SIG-M5 treated with dmso at 0.1 percent for 504 hours (cell line): ENCODE measurements at regions not wholly inside any gene's neighbourhood (a gene's known extent, or its start where the extent isn't known, plus 50 kb on each side); places are given as distances from the start of the nearest gene placed in this dataset.
"Not testable (repeated sequence)": the region's sequence is repeated elsewhere in the genome, so short reads cannot be mapped to it uniquely, and the experiment has no call there.

Experiments used
- DNase-seq: peaks from one replicate; lab custom pipeline; 2025; ENCODE audit not compliant: unreplicated experiment; lab: John Stamatoyannopoulos, UW

GRCh38 chr3:104920512-104920911 lies 446.2 kb upstream of the ALCAM start:
- DNase-seq = no peak

GRCh38 chr3:104933972-104934371 lies 432.7 kb upstream of the ALCAM start:
- no peak for DNase-seq

GRCh38 chr3:104935613-104936012 lies 431.1 kb upstream of the ALCAM start:
- no peak for DNase-seq

GRCh38 chr3:104939196-104939595 lies 427.5 kb upstream of the ALCAM start:
- no peak for DNase-seq

GRCh38 chr3:104941785-104942184 lies 424.9 kb upstream of the ALCAM start:
- DNase-seq = no peak

- peak; percentile 6 for DNase-seq
Observed at GRCh38 chr3:104943974-104944373, 422.7 kb upstream of the ALCAM start.

- DNase-seq = no peak
Observed at GRCh38 chr3:104947943-104948342, 418.8 kb upstream of the ALCAM start.

- DNase-seq = not testable (repeated sequence)
Observed at GRCh38 chr3:104949810-104950209, 416.9 kb upstream of the ALCAM start.

GRCh38 chr3:104951426-104951825 lies 415.3 kb upstream of the ALCAM start:
- DNase-seq = no peak

- DNase-seq = no peak
Observed at GRCh38 chr3:104952146-104952972, 414.4 kb upstream of the ALCAM start.

GRCh38 chr3:104956620-104957345 lies 409.9 kb upstream of the ALCAM start:
- no peak for DNase-seq

- no peak for DNase-seq
Observed at GRCh38 chr3:104960579-104960978, 406.1 kb upstream of the ALCAM start.

GRCh38 chr3:104961851-104962250 lies 404.9 kb upstream of the ALCAM start:
- no peak for DNase-seq

GRCh38 chr3:104974316-104974715 lies 392.4 kb upstream of the ALCAM start:
- DNase-seq = no peak

GRCh38 chr3:104977719-104978118 lies 389.0 kb upstream of the ALCAM start:
- no peak for DNase-seq

GRCh38 chr3:104982130-104982529 lies 384.6 kb upstream of the ALCAM start:
- DNase-seq = no peak

GRCh38 chr3:104987859-104988258 lies 378.9 kb upstream of the ALCAM start:
- no peak for DNase-seq

GRCh38 chr3:104988496-104988895 lies 378.2 kb upstream of the ALCAM start:
- DNase-seq = no peak

GRCh38 chr3:104989878-104990277 lies 376.8 kb upstream of the ALCAM start:
- DNase-seq = no peak

- no peak for DNase-seq
Observed at GRCh38 chr3:104990758-104991157, 376.0 kb upstream of the ALCAM start.

GRCh38 chr3:104992676-104993075 lies 374.0 kb upstream of the ALCAM start:
- DNase-seq = no peak

- DNase-seq = no peak
Observed at GRCh38 chr3:105006164-105006563, 360.5 kb upstream of the ALCAM start.
